ENCODE measurements at regions not wholly inside any gene's neighbourhood (a gene's known extent, or its start where the extent isn't known, plus 50 kb on each side); places are given as distances from the start of the nearest gene placed in this dataset.

GRCh38 chr13:73514208-73514607, 455.4 kb downstream of the KLF5 start:
- TF ChIP-seq POLR2AphosphoS5 (IDR thresholded peaks at IDR 0.05) = no peak
- TF ChIP-seq CTCF (IDR thresholded peaks at IDR 0.05) = no peak
- no peak for TF ChIP-seq POLR2A (IDR thresholded peaks at IDR 0.05; ENCODE audit: low read depth)

Data from esophagus muscularis mucosa (tissue), 3 donors.